GM21619 (cell line): ENCODE measurements at regions not wholly inside any gene's neighbourhood (a gene's known extent, or its start where the extent isn't known, plus 50 kb on each side); places are given as distances from the start of the nearest gene placed in this dataset.
"Not testable (repeated sequence)": the region's sequence is repeated elsewhere in the genome, so short reads cannot be mapped to it uniquely, and the experiment has no call there.

Experiments used
- ATAC-seq: cut with Tn5 transposase; IDR thresholded peaks from one replicate; pipeline ENCODE4 v1.9.1; 2021; ENCODE audit not compliant: unreplicated experiment

DNA sequence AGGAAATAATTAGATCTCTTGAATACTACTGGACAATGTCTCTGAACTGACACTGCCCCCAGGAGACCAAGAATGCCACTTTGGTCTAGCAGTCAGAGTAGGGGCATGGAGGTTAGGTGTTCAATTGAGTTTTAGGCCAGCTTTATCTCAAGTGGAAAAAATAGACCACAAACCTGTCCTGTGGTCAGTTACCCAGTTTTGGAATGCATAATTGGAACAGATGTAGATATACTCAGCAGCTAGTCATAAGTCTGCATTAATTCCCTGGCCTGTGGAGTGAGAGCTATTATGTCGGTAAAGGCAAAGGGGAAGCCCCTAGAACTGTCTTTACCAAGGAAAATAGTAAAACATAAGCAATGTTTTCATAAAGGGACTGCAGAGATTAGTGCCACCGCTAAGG is 587.7 kb downstream of the GLUD2 start:
- no peak for ATAC-seq

DNA sequence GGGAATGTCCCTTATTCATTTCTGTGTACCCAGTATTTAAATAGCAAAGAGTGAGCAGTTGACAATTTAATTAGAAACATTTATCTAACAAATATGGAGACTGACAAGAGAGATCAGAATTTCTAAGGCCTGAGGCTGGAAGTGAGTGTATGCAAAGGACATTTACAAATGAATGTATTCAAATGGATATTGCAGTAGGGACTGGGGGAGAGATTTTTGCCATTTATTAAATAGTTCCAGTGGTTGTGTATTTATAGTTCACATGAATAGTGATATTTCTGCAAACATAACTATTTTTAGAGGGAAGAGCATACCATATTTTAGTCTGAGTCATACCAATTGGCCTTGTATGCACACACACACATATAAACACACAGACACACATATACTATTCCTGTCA is 592.4 kb downstream of the GLUD2 start:
- no peak for ATAC-seq

DNA sequence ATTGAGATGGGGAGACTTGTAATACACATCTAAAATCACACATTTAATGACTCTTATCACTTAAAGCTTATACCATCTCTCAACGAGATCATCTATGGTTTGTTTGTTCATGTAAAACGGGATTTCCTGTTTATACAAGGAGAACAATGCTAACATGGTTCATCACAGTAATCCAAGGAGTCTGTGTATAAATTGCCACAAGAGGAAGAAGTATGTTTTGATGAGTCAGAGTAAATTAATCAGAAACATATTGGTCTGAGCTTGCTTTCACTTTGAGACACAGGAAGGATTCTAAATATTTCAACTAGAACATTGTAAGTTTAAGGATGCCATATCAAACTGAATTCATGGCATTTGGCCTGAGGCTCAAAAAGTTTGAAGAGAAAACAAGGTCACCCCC is 594.1 kb downstream of the GLUD2 start:
- no peak for ATAC-seq

DNA sequence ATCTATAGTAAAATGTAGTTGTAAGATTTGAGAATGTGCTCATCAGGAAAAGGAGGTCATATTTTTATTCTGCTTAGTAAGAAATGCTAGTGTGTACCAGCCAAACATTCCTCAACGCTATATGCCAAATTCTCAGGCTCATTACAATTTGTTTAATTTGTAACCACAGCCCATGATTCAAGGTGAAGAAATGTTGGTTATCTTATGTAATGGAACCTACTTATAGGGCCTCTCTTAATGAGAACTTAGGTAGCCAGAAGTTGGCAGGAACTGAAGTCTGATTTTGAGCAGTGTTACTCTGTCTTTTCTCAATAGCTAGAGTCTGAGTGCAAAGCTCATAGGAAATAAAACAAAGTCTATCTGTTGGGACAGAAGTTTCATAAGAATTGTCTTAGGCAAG is 595.0 kb downstream of the GLUD2 start:
- no peak for ATAC-seq

DNA sequence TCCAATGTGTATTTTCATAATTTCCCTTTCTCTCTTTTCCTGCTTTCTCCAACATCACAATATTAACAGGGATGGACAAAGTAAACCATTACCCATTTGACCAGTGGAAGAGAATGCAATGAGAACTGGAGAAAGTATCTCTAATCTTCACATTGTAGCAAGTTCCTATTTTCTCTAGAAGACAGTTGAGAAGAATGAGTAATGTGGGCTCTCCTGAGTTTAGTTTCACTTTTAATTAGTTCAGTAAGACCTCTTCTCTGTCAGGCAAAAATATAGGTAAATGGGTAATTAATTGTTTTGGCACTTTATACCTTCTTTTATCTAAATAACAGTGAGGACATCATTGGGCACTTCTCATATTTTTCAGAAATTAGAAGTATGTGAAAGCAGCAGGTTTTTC is 602.0 kb downstream of the GLUD2 start:
- no peak for ATAC-seq

DNA sequence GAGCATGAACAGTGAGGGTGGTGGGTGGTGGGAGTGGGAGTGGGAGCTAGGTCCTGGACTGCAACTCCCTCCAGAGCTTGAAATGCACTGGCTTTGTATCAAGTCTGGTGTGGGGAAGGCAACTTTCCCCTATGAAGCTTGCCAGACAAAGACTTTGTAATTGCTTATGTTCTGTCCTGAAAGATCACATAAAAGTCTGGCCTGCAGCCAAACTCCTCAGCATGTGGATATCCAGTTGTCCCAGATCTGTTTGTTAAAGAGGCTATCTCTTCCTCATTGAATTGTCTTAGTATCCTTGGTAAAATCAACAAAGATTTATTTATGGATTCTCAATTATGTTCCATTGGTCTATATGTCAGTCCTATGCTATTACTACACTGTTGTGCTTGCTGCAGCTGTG is 607.9 kb downstream of the GLUD2 start:
- no peak for ATAC-seq

DNA sequence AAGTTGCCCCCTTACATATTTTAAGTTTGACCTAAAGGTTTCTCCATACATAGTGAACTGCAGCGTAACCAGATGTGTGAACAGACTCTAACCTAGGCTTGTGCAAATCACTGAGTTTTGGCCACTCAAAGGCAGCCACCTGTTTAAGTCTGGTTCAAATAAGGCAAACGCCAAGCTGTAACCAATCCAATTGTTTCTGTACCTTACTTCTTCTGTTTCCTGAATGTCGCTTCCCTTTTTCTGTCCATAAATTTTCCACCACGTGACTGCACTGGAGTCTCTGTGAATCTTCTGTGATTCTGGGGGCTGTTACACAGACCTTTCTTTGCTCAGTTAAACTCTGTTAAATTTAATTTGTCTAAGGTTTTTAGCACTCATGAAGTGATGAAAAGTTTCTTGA is 618.8 kb downstream of the GLUD2 start:
- ATAC-seq: no peak

DNA sequence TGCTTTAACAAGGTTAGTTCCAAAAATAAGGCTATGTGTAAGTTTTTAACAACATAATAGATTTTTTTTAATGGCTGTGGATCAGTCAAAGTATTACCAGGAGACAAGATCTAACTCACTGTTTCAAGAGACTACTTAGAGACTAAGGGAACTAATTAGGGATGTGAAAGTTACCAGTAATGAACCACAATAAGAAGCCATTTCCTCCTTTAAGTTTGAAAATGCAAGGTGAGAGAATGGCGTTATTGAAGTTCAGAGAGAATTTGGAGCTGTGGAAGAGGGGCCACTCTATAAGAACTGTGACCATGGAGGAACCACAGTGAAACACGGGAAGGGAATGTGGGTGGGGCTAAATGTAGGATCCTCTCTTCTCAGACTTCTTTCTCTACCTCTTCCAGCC is 624.2 kb downstream of the GLUD2 start:
- ATAC-seq: no peak

DNA sequence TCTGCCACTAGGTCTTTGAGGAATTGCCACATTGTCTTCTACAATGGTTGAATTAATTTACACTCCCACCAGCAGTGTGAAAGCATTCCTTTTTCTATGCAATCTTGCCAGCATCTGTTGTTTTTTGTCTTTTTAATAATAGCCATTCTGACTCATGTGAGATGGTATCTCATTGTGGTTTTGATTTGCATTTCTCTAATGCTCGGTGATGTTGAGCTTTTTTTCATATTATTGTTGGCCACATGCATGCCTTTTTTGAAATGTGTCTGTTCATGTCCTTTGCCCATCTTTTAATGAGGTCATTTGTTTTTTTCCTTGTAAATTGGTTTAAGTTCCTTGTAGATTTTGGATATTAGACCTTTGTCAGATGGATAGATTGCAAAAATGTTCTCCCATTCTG is 661.8 kb downstream of the GLUD2 start:
- ATAC-seq: not testable (repeated sequence)

DNA sequence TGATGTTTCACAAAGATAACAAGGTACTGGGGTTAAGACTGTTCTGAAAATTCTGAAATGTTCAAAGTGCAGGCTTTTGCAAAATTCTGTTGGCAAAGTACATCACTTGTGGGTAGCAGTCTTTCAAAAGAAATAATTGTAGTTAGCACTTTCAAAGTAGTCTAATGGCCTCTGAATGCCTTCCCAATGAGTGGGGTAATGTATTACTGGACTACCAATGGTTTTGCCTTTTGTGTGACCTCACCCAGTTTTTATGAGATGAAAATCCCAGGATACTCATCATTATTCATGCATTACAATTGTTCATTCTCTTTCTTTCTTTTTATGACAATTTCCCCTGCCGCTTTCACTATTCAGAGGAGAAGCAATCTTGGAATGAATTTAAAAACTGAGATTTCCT is 686.1 kb downstream of the GLUD2 start:
- no peak for ATAC-seq

DNA sequence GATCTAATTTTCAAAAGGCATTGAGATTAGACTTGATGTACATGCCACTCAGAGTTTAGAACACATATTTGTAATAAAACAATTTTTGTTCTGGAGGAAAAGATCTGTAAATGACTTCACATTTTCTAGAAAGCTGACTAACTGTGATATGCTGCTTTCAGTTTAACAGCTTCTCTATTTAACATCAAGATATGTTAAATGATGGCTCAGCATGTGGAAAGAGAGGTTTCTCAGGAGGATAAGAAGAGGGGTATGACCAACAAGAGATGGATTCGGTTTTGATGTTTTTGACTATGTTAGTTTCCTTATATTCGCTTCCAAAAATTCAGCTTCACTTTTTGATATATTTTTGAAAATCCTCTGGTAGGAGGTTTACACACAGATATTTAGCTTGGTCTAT is 698.7 kb downstream of the GLUD2 start:
- no peak for ATAC-seq

DNA sequence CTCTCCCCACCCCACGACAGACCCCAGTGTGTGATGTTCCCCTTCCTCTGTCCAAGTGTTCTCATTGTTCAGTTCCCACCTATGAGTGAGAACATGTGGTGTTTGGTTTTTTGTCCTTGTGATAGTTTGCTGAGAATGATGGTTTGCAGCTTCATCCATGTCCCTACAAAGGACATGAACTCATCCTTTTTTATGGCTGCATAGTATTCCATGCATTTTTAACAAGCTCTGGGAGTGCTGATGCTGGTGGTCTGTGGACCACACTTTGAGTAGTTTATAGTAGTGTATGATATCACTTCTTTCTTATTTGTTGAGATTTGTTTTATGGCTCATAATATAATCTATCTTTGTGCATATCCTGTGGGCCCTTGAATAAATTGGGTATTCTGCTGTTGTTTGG is 706.2 kb downstream of the GLUD2 start:
- not testable (repeated sequence) for ATAC-seq

DNA sequence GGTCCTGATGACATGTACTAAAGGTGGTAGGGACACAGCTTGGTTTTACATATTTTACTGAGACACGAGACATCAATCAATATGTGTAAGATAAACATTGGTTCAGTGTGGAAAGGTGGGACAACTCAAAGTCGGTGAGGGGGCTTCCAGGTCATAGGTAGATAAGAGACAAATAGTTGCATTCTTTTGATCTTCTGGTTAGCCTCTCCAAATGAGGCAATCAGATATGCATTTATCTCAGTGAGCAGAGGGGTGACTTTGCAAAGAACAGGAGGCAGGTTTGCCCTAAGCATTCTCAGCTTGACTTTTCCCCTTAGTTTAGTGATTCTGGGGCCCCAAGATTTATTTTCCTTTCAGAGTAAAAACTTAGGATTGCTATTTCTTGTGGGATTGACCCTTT is 706.9 kb downstream of the GLUD2 start:
- no peak for ATAC-seq

DNA sequence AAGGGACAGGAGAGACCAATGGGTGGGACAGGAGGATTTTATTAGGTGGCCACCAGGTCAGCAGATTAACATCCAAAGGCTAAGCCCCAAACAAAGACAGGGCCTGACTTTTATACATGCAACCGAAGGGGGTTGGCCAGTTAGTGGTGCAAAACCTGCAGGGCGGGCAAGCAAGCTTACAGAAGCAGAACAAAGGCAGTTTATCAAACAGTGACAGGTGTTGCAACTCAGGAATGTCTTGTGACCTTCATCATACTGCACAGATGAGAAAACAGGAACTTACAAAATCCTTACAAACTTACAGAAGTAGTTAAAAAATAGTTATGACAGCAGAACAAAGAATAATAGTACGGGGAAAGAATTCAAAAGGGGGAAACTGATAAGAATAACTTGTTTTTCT is 708.1 kb downstream of the GLUD2 start:
- ATAC-seq: no peak

DNA sequence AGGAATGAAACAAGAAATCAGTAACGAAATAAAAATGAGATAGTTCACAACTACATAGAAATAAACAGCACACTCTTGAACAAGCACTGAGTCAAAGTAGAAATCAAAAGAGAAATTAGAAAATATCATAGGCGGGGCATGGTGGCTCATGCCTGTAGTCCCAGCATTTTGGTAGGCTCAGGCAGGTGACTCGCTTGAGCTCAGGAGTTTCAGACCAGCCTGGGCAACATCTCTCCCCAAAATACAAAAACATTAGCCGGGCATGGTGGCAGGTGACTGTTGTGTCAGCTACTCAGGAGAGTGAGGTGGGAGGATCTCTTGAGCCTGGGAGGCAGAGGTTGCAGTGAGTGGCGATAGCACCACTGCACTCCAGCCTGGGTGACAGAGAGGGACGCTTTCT is 714.4 kb downstream of the GLUD2 start:
- ATAC-seq: no peak

DNA sequence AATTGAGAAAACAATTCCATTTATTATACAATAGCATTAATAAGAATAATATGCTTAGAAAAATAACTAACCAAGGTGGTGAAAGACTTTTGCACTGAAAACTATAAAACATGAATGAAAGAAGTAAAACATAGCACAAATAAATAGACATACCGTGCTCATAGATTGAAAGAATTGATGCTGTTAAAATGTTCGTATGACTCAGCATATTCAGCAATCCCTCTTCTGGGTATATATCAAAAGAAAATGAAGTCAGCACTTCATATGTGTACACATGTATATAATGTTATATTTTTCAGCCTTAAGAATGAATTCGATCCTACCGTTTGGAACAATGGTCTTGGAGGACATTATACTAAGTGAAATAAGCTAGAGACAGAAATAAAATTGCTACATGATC is 716.3 kb downstream of the GLUD2 start:
- no peak for ATAC-seq

DNA sequence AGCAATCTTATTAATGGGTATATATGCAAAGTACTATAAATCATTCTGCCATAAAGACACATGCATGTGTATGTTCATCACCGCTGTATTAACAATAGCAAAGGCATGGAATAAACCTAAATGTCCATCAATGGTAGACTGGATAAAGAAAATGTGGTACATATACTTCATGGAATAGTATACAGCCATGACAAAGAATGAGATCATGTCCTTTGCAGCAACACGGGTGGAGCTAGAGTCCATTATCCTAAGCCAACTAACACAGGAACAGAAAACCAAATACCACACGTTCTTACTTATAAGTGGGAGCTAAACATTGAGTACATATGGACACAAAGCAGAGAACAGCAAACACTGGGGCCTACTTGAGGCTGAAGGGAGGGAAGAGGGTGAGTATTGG is 720.8 kb downstream of the GLUD2 start:
- ATAC-seq: not testable (repeated sequence)

DNA sequence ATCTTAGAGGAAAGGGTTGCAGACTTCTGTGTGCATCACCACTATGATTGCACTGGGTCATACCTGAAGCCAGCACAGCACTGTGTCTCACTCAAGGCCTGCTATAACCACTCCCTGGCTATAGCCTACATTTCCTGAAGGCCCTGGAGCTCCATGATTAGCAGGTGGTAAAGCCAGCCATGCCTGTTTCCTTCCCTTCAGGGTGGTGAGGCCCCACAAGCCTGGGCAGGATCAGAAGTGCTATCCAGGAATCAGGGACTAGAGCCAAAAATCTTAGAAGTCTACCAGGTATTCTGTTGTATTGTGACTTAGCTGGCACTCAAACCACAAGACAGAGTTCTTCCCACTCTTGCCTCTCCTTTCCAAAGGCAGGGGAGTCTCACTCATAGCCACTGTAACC is 734.6 kb downstream of the GLUD2 start:
- no peak for ATAC-seq

DNA sequence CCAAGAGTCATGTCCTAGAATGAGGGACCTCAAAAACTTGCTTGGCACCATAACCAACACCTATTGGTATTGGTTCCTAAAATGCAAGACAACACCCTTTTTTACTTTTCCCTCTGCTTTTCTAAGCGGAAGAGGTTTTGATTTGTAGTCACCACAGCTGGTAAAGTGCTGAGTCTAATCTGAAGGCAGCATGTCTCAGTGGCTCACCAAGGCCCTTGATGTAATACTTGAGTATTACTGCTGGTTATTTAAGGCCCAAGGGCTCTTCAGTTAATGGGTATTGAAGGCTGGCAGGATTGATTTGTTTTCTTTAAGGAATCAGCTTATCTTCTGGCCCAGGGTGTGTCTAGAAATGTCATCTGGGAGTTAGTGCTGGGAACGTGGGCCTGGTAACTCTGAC is 735.1 kb downstream of the GLUD2 start:
- no peak for ATAC-seq

DNA sequence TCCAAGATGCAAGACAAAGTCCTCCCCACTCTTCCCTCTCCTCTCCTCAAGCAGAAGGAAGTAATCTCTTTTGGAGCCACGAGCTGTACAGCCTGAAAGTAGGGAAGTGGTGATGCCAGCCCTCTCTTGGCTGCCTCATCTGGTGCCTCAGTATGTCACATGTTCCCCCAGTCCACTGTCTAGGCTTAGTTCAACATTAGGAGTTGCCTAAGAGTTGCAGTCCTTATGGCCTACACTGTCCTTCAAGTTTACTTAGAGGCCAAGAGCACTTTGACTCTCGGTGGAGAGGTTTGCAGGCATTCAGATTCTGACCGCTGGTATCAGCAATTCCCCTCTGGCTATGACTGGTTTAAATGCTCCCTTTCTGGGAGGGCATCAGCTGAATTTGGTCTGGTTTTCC is 735.6 kb downstream of the GLUD2 start:
- no peak for ATAC-seq

DNA sequence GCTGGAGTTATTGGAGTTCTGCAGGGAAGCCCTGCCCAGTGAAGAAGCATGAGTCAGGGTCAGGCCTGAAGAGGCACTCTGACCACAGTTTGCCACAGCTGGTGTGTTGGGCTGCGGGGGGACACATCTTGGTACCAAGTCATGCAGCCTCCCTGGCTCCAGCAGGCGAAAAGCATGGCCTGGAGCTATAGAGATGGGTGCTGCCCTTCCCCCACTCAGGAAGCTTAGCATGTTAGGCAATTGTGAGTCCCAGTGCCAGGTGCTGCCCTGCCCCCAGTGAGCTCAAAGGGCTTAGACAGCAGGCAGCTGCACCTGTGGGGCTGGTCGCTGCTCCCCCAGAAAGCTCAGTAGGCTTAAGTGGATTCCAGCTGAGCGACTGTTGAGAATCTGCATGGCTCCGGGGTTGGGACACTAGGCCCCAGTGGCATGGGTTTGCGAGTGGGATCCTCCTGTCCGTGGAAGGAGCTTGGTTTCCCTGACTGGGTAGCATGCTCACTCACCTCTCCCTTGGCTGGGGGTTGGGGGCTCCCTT is 755.5 kb downstream of the GLUD2 start:
- no peak for ATAC-seq

DNA sequence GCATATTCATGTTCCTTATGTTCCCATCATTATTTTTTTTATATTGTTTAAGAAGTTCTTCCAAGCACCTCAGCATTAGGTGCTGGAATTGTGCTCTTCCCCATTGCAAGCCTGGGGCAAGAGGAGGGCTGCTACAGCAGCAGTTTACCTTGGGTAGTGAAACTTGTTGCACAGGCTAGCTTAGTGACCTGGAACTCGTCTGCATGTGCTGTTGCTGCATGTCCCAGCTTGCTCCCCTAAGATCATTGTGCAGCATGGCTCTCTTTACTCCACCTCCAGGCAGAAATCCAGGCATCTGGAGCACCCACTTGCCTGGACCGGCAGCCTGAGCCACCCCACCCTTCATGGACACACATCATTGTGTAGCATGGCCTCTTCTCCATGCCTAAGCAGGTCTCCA is 776.0 kb downstream of the GLUD2 start:
- no peak for ATAC-seq

DNA sequence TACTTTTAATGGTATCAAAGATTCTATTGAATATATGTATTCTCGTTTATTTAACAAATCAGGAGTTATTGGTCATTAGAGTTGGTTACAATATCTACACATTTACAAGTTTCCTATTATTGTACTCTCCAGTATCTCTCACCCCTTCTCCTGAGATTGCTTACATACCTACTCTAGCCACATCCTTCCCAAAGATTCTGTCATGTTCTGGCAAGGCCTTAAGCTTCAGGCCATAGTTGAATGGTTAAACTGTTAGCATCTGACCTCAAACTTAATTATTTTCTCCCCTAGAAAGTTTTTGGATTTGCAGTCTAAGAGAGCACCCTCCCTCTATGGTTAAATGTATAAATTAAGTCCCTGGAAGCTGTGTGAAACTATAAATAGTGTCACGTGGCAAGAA is 784.2 kb downstream of the GLUD2 start:
- no peak for ATAC-seq

DNA sequence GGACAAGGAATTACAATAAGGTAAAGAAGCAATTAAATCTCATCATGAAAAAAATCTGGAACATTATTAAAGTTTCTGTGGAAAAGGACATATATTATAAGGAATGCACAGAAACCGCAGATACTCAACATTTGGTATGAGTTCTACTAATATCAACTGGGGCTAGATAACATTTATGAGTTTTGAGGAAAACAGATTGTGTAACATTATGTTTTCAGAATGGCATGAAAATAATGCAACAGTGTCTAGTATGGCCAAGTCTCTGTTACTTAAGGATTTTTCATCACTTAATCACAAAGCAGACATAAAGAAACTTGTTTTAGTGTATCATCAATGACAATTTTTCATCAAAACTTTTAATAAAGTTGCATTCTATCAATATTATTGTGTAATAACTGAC is 785.0 kb downstream of the GLUD2 start:
- ATAC-seq: no peak
